HG02981 (cell line): ENCODE measurements at regions not wholly inside any gene's neighbourhood (a gene's known extent, or its start where the extent isn't known, plus 50 kb on each side); places are given as distances from the start of the nearest gene placed in this dataset.

Experiments
- ATAC-seq: cut with Tn5 transposase; IDR thresholded peaks from one replicate; pipeline ENCODE4 v1.9.1; 2021; ENCODE audit warnings: mild to moderate bottlenecking, moderate library complexity; ENCODE audit not compliant: unreplicated experiment

GRCh38 chr16:86794216-86794864 is 216.0 kb downstream of the FOXL1 start:
- ATAC-seq, result no peak

GRCh38 chr16:86797700-86798099 is 219.4 kb downstream of the FOXL1 start:
- no peak for ATAC-seq

GRCh38 chr16:86798247-86799041 is 220.1 kb downstream of the FOXL1 start:
- no peak for ATAC-seq

GRCh38 chr16:86799367-86799766 is 221.0 kb downstream of the FOXL1 start:
- no peak for ATAC-seq

GRCh38 chr16:86800894-86801293 is 222.5 kb downstream of the FOXL1 start:
- no peak for ATAC-seq

GRCh38 chr16:86802013-86802412 is 223.7 kb downstream of the FOXL1 start:
- no peak for ATAC-seq

GRCh38 chr16:86805188-86805587 is 226.8 kb downstream of the FOXL1 start:
- ATAC-seq, result no peak

- ATAC-seq, result no peak
Observed at GRCh38 chr16:86806181-86806837, 228.0 kb downstream of the FOXL1 start.

GRCh38 chr16:86806838-86807351 is 228.5 kb downstream of the FOXL1 start:
- no peak for ATAC-seq

GRCh38 chr16:86808863-86809444 is 230.6 kb downstream of the FOXL1 start:
- no peak for ATAC-seq

- ATAC-seq, result no peak
Observed at GRCh38 chr16:86809458-86809955, 231.2 kb downstream of the FOXL1 start.

GRCh38 chr16:86810062-86810461 is 231.7 kb downstream of the FOXL1 start:
- ATAC-seq, result no peak

GRCh38 chr16:86812363-86812970 is 234.1 kb downstream of the FOXL1 start:
- no peak for ATAC-seq

- no peak for ATAC-seq
Observed at GRCh38 chr16:86814256-86814655, 235.9 kb downstream of the FOXL1 start.

- ATAC-seq, result no peak
Observed at GRCh38 chr16:86816930-86817625, 238.7 kb downstream of the FOXL1 start.

- ATAC-seq, result no peak
Observed at GRCh38 chr16:86818671-86819532, 240.6 kb downstream of the FOXL1 start.

GRCh38 chr16:86819533-86819892 is 241.2 kb downstream of the FOXL1 start:
- ATAC-seq, result no peak

GRCh38 chr16:86821895-86822294 is 243.5 kb downstream of the FOXL1 start:
- no peak for ATAC-seq

GRCh38 chr16:86823125-86823524 is 244.8 kb downstream of the FOXL1 start:
- no peak for ATAC-seq
